HG02973 (cell line): ENCODE measurements at regions not wholly inside any gene's neighbourhood (a gene's known extent, or its start where the extent isn't known, plus 50 kb on each side); places are given as distances from the start of the nearest gene placed in this dataset.
"Not testable (repeated sequence)": the region's sequence is repeated elsewhere in the genome, so short reads cannot be mapped to it uniquely, and the experiment has no call there.

Experiments
- ATAC-seq: cut with Tn5 transposase; IDR thresholded peaks from one replicate; pipeline ENCODE4 v1.9.1; 2021; ENCODE audit warnings: moderate library complexity; ENCODE audit not compliant: unreplicated experiment

- ATAC-seq, result no peak
Observed at GRCh38 chr9:71632776-71633175, 135.5 kb downstream of the CEMIP2 start.

- ATAC-seq, result no peak
Observed at GRCh38 chr9:71630377-71630995, 137.8 kb downstream of the CEMIP2 start.

GRCh38 chr9:71629578-71630215, 138.6 kb downstream of the CEMIP2 start:
- ATAC-seq, result no peak

- ATAC-seq, result no peak
Observed at GRCh38 chr9:71628247-71628646, 140.1 kb downstream of the CEMIP2 start.

GRCh38 chr9:71627537-71627936, 140.8 kb downstream of the CEMIP2 start:
- ATAC-seq, result no peak

GRCh38 chr9:71626395-71626794, 141.9 kb downstream of the CEMIP2 start:
- ATAC-seq, result no peak

- no peak for ATAC-seq
Observed at GRCh38 chr9:71624728-71625127, 143.6 kb downstream of the CEMIP2 start.

- ATAC-seq, result no peak
Observed at GRCh38 chr9:71620746-71621145, 147.6 kb downstream of the CEMIP2 start.

- ATAC-seq, result no peak
Observed at GRCh38 chr9:71620331-71620730, 148.0 kb downstream of the CEMIP2 start.

GRCh38 chr9:71619926-71620325, 148.4 kb downstream of the CEMIP2 start:
- no peak for ATAC-seq

- no peak for ATAC-seq
Observed at GRCh38 chr9:71614409-71615010, 153.8 kb downstream of the CEMIP2 start.

GRCh38 chr9:71612889-71613288, 155.4 kb downstream of the CEMIP2 start:
- no peak for ATAC-seq

- ATAC-seq, result no peak
Observed at GRCh38 chr9:71609448-71609830, 158.9 kb downstream of the CEMIP2 start.

GRCh38 chr9:71608825-71609447, 159.4 kb downstream of the CEMIP2 start:
- no peak for ATAC-seq

- ATAC-seq, result no peak
Observed at GRCh38 chr9:71608021-71608420, 160.3 kb downstream of the CEMIP2 start.

GRCh38 chr9:71607461-71607881, 160.8 kb downstream of the CEMIP2 start:
- ATAC-seq, result no peak

GRCh38 chr9:71604197-71605063, 163.9 kb downstream of the CEMIP2 start:
- peak; percentile 89 for ATAC-seq

- ATAC-seq, result no peak
Observed at GRCh38 chr9:71602652-71603051, 165.7 kb downstream of the CEMIP2 start.

- not testable (repeated sequence) for ATAC-seq
Observed at GRCh38 chr9:71595762-71596161, 172.6 kb downstream of the CEMIP2 start.

GRCh38 chr9:71594541-71594940, 173.8 kb downstream of the CEMIP2 start:
- ATAC-seq, result no peak

GRCh38 chr9:71592400-71592799, 175.9 kb downstream of the CEMIP2 start:
- no peak for ATAC-seq
